SK-N-SH (cell line): ENCODE measurements at regions not wholly inside any gene's neighbourhood (a gene's known extent, or its start where the extent isn't known, plus 50 kb on each side); places are given as distances from the start of the nearest gene placed in this dataset.

Experiments used
- ELF1 ChIP-seq: IDR thresholded peaks from 2 replicates; pipeline ENCODE4 v1.4.0; 2012
- EP300 ChIP-seq, 2 experiments: IDR thresholded peaks; 2 replicates each; pipeline versions ENCODE4 v1.4.0 to v1.6.1; 2012; ENCODE audit warnings: borderline replicate concordance in 1 of 2, low read depth in 1 of 2, low read length in 1 of 2
- GABPA ChIP-seq: IDR thresholded peaks from 2 replicates; pipeline ENCODE4 v1.4.0; 2012; ENCODE audit warnings: low read depth, mild to moderate bottlenecking
- RAD21 ChIP-seq: IDR thresholded peaks from 2 replicates; pipeline ENCODE4 v1.6.1; 2012; ENCODE audit warnings: mild to moderate bottlenecking, low read length
- RFX5 ChIP-seq: IDR thresholded peaks from 2 replicates; pipeline ENCODE4 v1.6.1; 2012; ENCODE audit warnings: mild to moderate bottlenecking, improper control_type of control experiment, low read length
- RXRA ChIP-seq: IDR thresholded peaks from 2 replicates; pipeline ENCODE4 v1.4.0; 2012; ENCODE audit warnings: low read depth, mild to moderate bottlenecking, borderline replicate concordance
- TAF1 ChIP-seq: IDR thresholded peaks from 2 replicates; pipeline ENCODE4 v1.6.1; 2012; ENCODE audit warnings: low read depth, mild to moderate bottlenecking, low read length, moderate library complexity, borderline replicate concordance
- TCF12 ChIP-seq: IDR thresholded peaks from 2 replicates; pipeline ENCODE4 v1.4.0; 2012
- TEAD4 ChIP-seq: IDR thresholded peaks from 2 replicates; pipeline ENCODE4 v1.4.0; 2012; ENCODE audit warnings: mild to moderate bottlenecking, borderline replicate concordance; ENCODE audit not compliant: insufficient read depth
- ZBTB33 ChIP-seq: IDR thresholded peaks from 2 replicates; pipeline ENCODE4 v1.4.0; 2012; ENCODE audit warnings: low read depth, borderline replicate concordance
- TF ChIP-seq, protein P1 (sequence below): fragments of 200-600 bp; sonication (generic); IDR thresholded peaks from 2 replicates; pipeline ENCODE4 v1.6.1; 2017; ENCODE audit warnings: antibody characterized with exemption, mild to moderate bottlenecking, moderate library complexity

- TF ChIP-seq GABPA (no peak), RXRA (no peak), RAD21 (no peak), TAF1 (no peak), RFX5 (no peak), EP300 (IDR thresholded peaks at IDR 0.05; ENCODE audit: borderline replicate concordance in 1 of 2, low read depth in 1 of 2, low read length in 1 of 2) (no peak), ZBTB33 (no peak), ELF1 (no peak), TCF12 (no peak), TEAD4 (no peak)
- TF ChIP-seq, protein P1, sequence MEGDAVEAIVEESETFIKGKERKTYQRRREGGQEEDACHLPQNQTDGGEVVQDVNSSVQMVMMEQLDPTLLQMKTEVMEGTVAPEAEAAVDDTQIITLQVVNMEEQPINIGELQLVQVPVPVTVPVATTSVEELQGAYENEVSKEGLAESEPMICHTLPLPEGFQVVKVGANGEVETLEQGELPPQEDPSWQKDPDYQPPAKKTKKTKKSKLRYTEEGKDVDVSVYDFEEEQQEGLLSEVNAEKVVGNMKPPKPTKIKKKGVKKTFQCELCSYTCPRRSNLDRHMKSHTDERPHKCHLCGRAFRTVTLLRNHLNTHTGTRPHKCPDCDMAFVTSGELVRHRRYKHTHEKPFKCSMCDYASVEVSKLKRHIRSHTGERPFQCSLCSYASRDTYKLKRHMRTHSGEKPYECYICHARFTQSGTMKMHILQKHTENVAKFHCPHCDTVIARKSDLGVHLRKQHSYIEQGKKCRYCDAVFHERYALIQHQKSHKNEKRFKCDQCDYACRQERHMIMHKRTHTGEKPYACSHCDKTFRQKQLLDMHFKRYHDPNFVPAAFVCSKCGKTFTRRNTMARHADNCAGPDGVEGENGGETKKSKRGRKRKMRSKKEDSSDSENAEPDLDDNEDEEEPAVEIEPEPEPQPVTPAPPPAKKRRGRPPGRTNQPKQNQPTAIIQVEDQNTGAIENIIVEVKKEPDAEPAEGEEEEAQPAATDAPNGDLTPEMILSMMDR, result no peak
Observed at GRCh38 chr21:34200288-34200905, 127.0 kb downstream of the MRPS6 start.
